ENCODE measurements at regions not wholly inside any gene's neighbourhood (a gene's known extent, or its start where the extent isn't known, plus 50 kb on each side); places are given as distances from the start of the nearest gene placed in this dataset.
A peak's percentile ranks its signal among the peaks of the same experiment; 100 is the strongest.

DNA sequence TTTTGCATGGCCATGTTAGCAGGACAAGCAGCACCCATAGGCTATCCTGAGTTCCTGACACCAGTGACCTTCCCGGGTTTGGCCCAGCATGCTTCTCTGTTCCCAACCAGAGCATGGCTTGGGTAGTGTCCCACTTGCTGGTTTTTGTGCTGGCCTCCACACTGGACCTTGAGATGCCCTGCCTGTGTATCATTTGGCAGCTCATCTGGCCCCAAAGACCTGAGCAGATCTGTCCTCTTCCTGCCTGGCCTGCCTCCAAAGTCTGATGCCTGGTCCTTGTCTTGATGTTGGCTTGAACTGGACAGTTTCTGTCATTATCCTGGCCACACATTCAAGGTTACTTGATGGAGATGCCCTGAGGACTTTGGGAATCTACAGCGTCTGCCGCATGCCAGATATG, 590.7 kb upstream of the KLF4 start:
- TF ChIP-seq POLR2A (IDR thresholded peaks at IDR 0.05), result no peak
- TF ChIP-seq, protein P1, sequence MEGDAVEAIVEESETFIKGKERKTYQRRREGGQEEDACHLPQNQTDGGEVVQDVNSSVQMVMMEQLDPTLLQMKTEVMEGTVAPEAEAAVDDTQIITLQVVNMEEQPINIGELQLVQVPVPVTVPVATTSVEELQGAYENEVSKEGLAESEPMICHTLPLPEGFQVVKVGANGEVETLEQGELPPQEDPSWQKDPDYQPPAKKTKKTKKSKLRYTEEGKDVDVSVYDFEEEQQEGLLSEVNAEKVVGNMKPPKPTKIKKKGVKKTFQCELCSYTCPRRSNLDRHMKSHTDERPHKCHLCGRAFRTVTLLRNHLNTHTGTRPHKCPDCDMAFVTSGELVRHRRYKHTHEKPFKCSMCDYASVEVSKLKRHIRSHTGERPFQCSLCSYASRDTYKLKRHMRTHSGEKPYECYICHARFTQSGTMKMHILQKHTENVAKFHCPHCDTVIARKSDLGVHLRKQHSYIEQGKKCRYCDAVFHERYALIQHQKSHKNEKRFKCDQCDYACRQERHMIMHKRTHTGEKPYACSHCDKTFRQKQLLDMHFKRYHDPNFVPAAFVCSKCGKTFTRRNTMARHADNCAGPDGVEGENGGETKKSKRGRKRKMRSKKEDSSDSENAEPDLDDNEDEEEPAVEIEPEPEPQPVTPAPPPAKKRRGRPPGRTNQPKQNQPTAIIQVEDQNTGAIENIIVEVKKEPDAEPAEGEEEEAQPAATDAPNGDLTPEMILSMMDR (IDR thresholded peaks at IDR 0.05), result no peak
- intact Hi-C loops (cut with DNase I), result no loop called here
- WGBS, 2 donors, result 87 to 95% methylated on average over 3 of the region's 3 CpGs

DNA sequence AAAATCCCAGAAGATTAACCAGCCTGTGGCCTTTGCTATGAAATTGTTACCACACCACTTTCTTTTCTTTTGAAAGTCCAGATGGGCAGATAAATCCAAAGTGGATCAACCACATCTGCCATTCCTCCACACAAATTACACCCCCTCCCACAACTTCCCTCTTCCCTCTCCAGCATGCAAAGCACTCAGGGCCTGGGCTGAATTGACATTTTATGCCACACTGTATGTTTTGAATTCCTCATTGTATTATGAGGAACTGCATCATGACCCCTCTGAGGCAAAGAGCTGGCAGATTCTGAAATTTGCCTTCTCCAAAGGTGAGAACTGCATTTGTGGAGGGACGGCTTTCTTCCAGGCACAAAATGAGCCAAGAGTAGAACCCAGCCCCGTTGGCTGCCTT, 589.2 kb upstream of the KLF4 start:
- no peak overlapping the region for H3K27ac ChIP-seq
- no peak for TF ChIP-seq POLR2A (IDR thresholded peaks at IDR 0.05)
- TF ChIP-seq, protein P1 (IDR thresholded peaks at IDR 0.05), result no peak
- whole genome bisulfite sequencing, 2 donors, result 63 to 97% methylated on average over 1 to 2 of the region's 2 CpGs
- no peak overlapping the region for H3K4me3 ChIP-seq
- intact Hi-C loops (cut with DNase I), result no loop called here
- no peaks in the 10 kb centered on the region for H3K36me3 ChIP-seq
- DNase-seq, result no peak
- no peaks in the 10 kb centered on the region for H3K27me3 ChIP-seq
- H3K9me3 ChIP-seq, result no peaks in the 10 kb centered on the region
- H3K4me1 ChIP-seq, result peaks cover 0 to 22% (median 6%) of the 10 kb centered on the region in 3 donors

More for the DNA sequence above, 590.7 kb upstream of the KLF4 start:
- no peak for DNase-seq
- peaks cover 0 to 22% (median 6%) of the 10 kb centered on the region in 3 donors for H3K4me1 ChIP-seq
- no peaks in the 10 kb centered on the region for H3K27me3 ChIP-seq
- H3K9me3 ChIP-seq, result no peaks in the 10 kb centered on the region
- no peaks in the 10 kb centered on the region for H3K36me3 ChIP-seq
- H3K4me3 ChIP-seq, result no peak overlapping the region
- H3K27ac ChIP-seq, result no peak overlapping the region

DNA sequence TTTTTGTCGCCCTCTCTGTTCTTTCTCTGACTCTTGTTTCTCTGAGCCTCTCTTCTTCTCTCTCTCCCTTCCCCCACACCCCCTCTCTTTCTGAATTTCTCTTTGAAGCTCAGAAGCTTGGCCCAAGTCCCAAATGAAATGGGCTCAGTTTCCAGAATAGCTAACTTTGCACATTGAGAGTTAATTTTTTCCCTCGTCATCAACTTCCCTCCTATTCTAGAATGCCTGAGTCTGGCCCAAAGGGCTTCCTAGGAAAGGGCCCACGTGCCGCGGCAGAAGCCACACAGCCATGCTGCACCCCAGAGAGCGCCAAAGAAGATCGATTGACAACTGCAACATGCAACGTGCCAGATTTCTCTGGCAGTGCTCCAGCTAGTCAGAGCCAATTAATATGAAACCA, 588.8 kb upstream of the KLF4 start:
- Histone ChIP-seq H3K27ac (no peak overlapping the region), H3K4me3 (no peak overlapping the region), H3K9me3 (no peaks in the 10 kb centered on the region), H3K27me3 (no peaks in the 10 kb centered on the region), H3K36me3 (no peaks in the 10 kb centered on the region), H3K4me1 (peaks cover 0 to 22% (median 6%) of the 10 kb centered on the region in 3 donors)
- 56 to 82% methylated on average over 7 to 8 of the region's 8 CpGs for WGBS, 2 donors
- no peak for DNase-seq
- no peak for TF ChIP-seq POLR2A (IDR thresholded peaks at IDR 0.05)
- TF ChIP-seq, protein P1 (IDR thresholded peaks at IDR 0.05), result no peak
- intact Hi-C loops (cut with DNase I), result no loop called here

DNA sequence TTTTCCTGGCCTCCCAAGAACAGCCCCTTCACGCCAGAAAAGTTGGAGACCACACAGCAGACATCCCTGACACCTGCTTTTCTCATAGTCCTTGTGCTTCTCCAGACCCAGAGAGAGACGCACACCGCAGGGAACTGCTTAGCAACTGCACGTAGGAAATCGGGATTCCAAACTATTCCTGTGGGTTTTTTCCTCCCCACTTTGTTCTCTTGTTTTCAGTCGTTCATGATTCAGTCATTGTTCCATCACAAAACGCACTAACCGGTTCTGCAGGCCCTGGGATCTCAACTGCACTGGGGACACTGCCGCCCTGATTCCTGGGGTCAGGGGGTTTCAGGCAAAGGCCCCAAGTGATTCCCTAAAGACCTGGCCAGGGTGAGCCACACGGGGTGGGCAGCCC, 588.0 kb upstream of the KLF4 start:
- no peak for DNase-seq
- TF ChIP-seq POLR2A (IDR thresholded peaks at IDR 0.05), result no peak
- TF ChIP-seq, protein P1 (IDR thresholded peaks at IDR 0.05), result no peak
- WGBS, 2 donors, result 40 to 62% methylated on average over 9 to 10 of the region's 10 CpGs
- peaks cover 0 to 22% (median 6%) of the 10 kb centered on the region in 3 donors for H3K4me1 ChIP-seq
- no peaks in the 10 kb centered on the region for H3K36me3 ChIP-seq
- no peaks in the 10 kb centered on the region for H3K9me3 ChIP-seq
- H3K4me3 ChIP-seq, result no peak overlapping the region
- intact Hi-C loops (cut with DNase I), result no loop called here
- peak overlapping the region in 3 of 4 donors; percentile 32 to 51 (median 50) for H3K27ac ChIP-seq
- no peaks in the 10 kb centered on the region for H3K27me3 ChIP-seq

DNA sequence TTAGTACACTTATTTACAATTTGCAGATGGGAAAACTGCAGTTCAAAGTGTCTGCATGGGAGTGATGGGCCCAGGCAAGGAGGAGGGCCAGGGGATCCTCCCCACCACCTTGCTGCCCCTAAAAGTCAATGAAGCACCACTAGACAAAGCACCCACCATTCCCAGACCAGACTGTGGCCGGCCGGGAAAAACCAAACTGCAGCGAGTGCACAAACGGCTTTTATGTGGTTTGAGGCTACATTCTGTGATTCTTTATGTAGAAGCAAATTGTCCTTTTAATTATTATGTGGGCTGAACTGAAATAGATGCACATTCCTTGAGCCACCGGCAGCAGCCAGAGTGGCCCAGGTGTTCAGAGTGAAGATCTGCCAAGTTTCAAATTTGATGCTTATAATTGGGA, 585.3 kb upstream of the KLF4 start:
- no peak overlapping the region for H3K4me3 ChIP-seq
- intact Hi-C loops (cut with DNase I), result no loop called here
- 77 to 82% methylated on average over 5 of the region's 5 CpGs for WGBS, 2 donors
- DNase-seq, result no peak
- H3K4me1 ChIP-seq, result peaks cover 0 to 22% (median 6%) of the 10 kb centered on the region in 3 donors
- H3K27ac ChIP-seq, result no peak overlapping the region
- H3K27me3 ChIP-seq, result no peaks in the 10 kb centered on the region
- H3K36me3 ChIP-seq, result no peaks in the 10 kb centered on the region
- TF ChIP-seq, protein P1 (IDR thresholded peaks at IDR 0.05), result no peak
- TF ChIP-seq POLR2A (IDR thresholded peaks at IDR 0.05), result no peak
- no peaks in the 10 kb centered on the region for H3K9me3 ChIP-seq
